H1 (cell line): ENCODE measurements at regions not wholly inside any gene's neighbourhood (a gene's known extent, or its start where the extent isn't known, plus 50 kb on each side); places are given as distances from the start of the nearest gene placed in this dataset.

ENCODE experiments used
- EP300 ChIP-seq, 2 experiments: IDR thresholded peaks; 1 replicate in 1 of 2; 2 replicates in 1 of 2; pipeline ENCODE4 v1.6.1; 2011 to 2012; ENCODE audit warnings: low read depth in 2 of 2, low read length in 2 of 2, mild to moderate bottlenecking in 2 of 2, borderline replicate concordance in 1 of 2, inconsistent platforms in 1 of 2, moderate library complexity in 1 of 2
- EZH2 ChIP-seq: fragments of 200-600 bp; sonication (generic); IDR thresholded peaks from 2 replicates; pipeline ENCODE4 v1.7.1; 2012; ENCODE audit warnings: low read depth, mild to moderate bottlenecking, moderate library complexity, low read length, inconsistent platforms; ENCODE audit not compliant: severe bottlenecking
- MAFK ChIP-seq: IDR thresholded peaks from 2 replicates; pipeline ENCODE4 v1.6.1; 2012; ENCODE audit warnings: low read depth, mild to moderate bottlenecking, improper control_type of control experiment, low read length
- MAX ChIP-seq: IDR thresholded peaks from 2 replicates; pipeline ENCODE4 v1.6.1; 2012; ENCODE audit warnings: inconsistent platforms

GRCh38 chr12:87270919-87271318 is 758.3 kb downstream of the C12orf50 start:
- TF ChIP-seq EZH2 = no peak
- TF ChIP-seq MAFK = no peak
- TF ChIP-seq EP300 (IDR thresholded peaks at IDR 0.05; ENCODE audit: borderline replicate concordance in 1 of 2, low read depth in 2 of 2, low read length in 2 of 2) = no peak
- TF ChIP-seq MAX = no peak
